A673 (cell line): ENCODE measurements at regions not wholly inside any gene's neighbourhood (a gene's known extent, or its start where the extent isn't known, plus 50 kb on each side); places are given as distances from the start of the nearest gene placed in this dataset.

Source experiments
- BruUV-seq: library from RNA; stranded (reverse); fragments of 400-500 nt; replicated peaks from 2 replicates; lab custom pipeline; 2021; lab: Mats Ljungman, UMichigan
- CTCF ChIA-PET: fragments of 300-600 bp; sonication (Branson Sonifier 250); formaldehyde crosslinking; loops from one replicate; lab custom pipeline; 2022; ENCODE audit warnings: antibody characterized with exemption; lab: Charles Lee
- POLR2A ChIA-PET: fragments of 300-600 bp; sonication (Branson Sonifier 250); formaldehyde crosslinking; loops from one replicate; lab custom pipeline; 2022; ENCODE audit warnings: antibody characterized with exemption; ENCODE audit not compliant: low non-redundant PET; lab: Charles Lee
- DNase-seq: peaks from one replicate; pipeline ENCODE4 v3.0.0-alpha.2; 2015; ENCODE audit warnings: low spot score
- H3K27ac ChIP-seq: fragments of 200-600 bp; sonication (generic); 2 replicates; pipeline ENCODE4 v1.5.1; 2016; ENCODE audit warnings: mixed run types, low read depth, mild to moderate bottlenecking, mixed read lengths, antibody characterized with exemption, low read length; ENCODE audit not compliant: poor library complexity, severe bottlenecking
- H3K27me3 ChIP-seq: fragments of 200-600 bp; sonication (generic); replicated peaks from 2 replicates; pipeline ENCODE4 v1.6.1; 2017; ENCODE audit warnings: mixed run types, low read depth, mild to moderate bottlenecking, mixed read lengths, antibody characterized with exemption, low read length; ENCODE audit not compliant: insufficient read depth, poor library complexity
- H3K36me3 ChIP-seq: fragments of 200-600 bp; sonication (generic); 2 replicates; pipeline ENCODE4 v1.6.1; 2016; ENCODE audit warnings: mixed run types, mild to moderate bottlenecking, mixed read lengths, antibody characterized with exemption, low read length; ENCODE audit not compliant: insufficient read depth, poor library complexity, severe bottlenecking
- H3K4me1 ChIP-seq: fragments of 200-600 bp; sonication (generic); 2 replicates; pipeline ENCODE4 v1.6.1; 2017; ENCODE audit warnings: mixed run types, mild to moderate bottlenecking, mixed read lengths, antibody characterized with exemption, low read length; ENCODE audit not compliant: insufficient read depth, poor library complexity, severe bottlenecking
- H3K4me3 ChIP-seq: fragments of 200-600 bp; sonication (generic); 2 replicates; pipeline ENCODE4 v1.5.1; 2016; ENCODE audit warnings: low read depth, mixed run types, mild to moderate bottlenecking, mixed read lengths, low read length; ENCODE audit not compliant: poor library complexity, severe bottlenecking
- H3K9me3 ChIP-seq: fragments of 200-600 bp; sonication (generic); 2 replicates; pipeline ENCODE4 v1.6.1; 2016; ENCODE audit warnings: mixed run types, low read depth, mild to moderate bottlenecking, mixed read lengths, antibody characterized with exemption, low read length; ENCODE audit not compliant: poor library complexity, severe bottlenecking
- EZH2 ChIP-seq: fragments of 200-600 bp; sonication (generic); IDR thresholded peaks from 2 replicates; pipeline ENCODE4 v1.6.1; 2017; ENCODE audit warnings: borderline replicate concordance, low read depth, mild to moderate bottlenecking, mixed read lengths, antibody characterized with exemption, low read length; ENCODE audit not compliant: poor library complexity, severe bottlenecking
- intact Hi-C: fragments of 100-400 bp; cut with micrococcal nuclease; formaldehyde crosslinking; loops from one replicate; pipeline ENCODE4 v1.10.0; 2022; ENCODE audit not compliant: unreplicated experiment
- TF ChIP-seq, protein P1 (sequence below): fragments of 300-800, 200-600 bp; sonication (generic); conservative IDR thresholded peaks from 2 replicates; pipeline ENCODE4 v1.5.1; 2017; ENCODE audit warnings: low read depth, mild to moderate bottlenecking, antibody characterized with exemption, low read length, moderate library complexity, mixed read lengths

DNA sequence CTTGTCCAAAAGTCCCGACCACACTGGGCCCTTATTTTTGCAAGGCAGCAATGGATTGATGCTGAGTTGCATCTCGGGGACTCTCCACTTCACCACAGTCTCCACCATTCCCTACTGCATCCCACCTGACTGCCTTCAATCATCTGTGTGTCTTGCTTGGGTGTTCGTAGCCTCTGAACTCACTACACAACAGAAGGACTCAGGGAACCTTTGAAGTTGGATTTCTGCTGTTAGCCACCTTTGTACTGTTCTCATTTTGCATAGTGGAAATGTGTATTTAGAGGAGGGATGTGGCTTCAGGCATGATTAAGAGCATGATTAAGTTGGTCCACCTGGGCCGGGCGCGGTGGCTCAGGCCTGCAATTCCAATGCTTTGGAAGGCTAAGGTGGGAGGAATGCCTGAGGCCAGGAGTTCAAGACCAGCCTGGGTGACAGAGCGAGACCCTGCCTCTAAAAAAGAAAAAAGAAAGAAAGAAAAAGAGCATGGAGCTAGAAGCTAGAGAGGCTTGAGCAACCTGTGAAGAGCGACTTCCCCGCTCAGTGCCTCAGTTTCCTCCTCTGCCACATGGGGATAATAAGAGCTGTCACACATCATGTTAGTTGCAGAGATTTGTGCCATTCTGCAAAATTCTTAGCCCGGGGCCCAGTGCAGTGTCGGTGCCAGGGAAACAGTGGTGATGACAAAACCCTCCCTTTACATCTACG lies 121.3 kb upstream of the PTPN1 start:
- no peak overlapping the region for H3K4me3 ChIP-seq
- no TSS peak for BruUV-seq
- CTCF ChIA-PET: no interaction called here
- POLR2A ChIA-PET: no interaction called here
- no peaks in the 10 kb centered on the region for H3K4me1 ChIP-seq
- H3K27ac ChIP-seq: no peak overlapping the region
- no peaks in the 10 kb centered on the region for H3K27me3 ChIP-seq
- no peak for DNase-seq
- intact Hi-C loops: no loop called here
- no peaks in the 10 kb centered on the region for H3K9me3 ChIP-seq
- no peaks in the 10 kb centered on the region for H3K36me3 ChIP-seq
- TF ChIP-seq, protein P1, sequence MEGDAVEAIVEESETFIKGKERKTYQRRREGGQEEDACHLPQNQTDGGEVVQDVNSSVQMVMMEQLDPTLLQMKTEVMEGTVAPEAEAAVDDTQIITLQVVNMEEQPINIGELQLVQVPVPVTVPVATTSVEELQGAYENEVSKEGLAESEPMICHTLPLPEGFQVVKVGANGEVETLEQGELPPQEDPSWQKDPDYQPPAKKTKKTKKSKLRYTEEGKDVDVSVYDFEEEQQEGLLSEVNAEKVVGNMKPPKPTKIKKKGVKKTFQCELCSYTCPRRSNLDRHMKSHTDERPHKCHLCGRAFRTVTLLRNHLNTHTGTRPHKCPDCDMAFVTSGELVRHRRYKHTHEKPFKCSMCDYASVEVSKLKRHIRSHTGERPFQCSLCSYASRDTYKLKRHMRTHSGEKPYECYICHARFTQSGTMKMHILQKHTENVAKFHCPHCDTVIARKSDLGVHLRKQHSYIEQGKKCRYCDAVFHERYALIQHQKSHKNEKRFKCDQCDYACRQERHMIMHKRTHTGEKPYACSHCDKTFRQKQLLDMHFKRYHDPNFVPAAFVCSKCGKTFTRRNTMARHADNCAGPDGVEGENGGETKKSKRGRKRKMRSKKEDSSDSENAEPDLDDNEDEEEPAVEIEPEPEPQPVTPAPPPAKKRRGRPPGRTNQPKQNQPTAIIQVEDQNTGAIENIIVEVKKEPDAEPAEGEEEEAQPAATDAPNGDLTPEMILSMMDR: no peak
- TF ChIP-seq EZH2: no peak

DNA sequence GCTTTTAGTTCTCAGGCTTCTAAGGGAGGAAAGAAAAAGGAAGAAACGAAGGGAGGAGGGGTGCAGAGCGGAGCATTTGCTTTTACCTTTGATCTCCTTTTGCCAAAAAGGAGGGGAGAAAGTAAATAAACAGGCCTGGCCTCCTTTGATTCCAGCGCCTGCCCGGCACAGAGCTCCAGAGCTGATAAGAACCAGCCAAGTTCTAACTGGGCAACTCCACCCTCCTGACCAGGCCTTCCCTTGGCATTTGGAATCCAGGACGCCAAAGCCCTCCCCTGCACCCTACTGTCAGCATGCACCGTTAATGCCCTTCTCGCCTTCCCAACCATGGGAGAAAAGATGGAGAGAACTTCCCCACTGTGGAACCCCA lies 120.8 kb upstream of the PTPN1 start:
- Histone ChIP-seq H3K4me3 (no peak overlapping the region), H3K9me3 (no peaks in the 10 kb centered on the region), H3K27me3 (no peaks in the 10 kb centered on the region), H3K36me3 (no peaks in the 10 kb centered on the region), H3K4me1 (no peaks in the 10 kb centered on the region), H3K27ac (no peak overlapping the region)
- ChIA-PET CTCF (no interaction called here), POLR2A (no interaction called here)
- intact Hi-C loops: no loop called here
- BruUV-seq: no TSS peak
- DNase-seq: no peak
- TF ChIP-seq EZH2: no peak
- TF ChIP-seq, protein P1: no peak

DNA sequence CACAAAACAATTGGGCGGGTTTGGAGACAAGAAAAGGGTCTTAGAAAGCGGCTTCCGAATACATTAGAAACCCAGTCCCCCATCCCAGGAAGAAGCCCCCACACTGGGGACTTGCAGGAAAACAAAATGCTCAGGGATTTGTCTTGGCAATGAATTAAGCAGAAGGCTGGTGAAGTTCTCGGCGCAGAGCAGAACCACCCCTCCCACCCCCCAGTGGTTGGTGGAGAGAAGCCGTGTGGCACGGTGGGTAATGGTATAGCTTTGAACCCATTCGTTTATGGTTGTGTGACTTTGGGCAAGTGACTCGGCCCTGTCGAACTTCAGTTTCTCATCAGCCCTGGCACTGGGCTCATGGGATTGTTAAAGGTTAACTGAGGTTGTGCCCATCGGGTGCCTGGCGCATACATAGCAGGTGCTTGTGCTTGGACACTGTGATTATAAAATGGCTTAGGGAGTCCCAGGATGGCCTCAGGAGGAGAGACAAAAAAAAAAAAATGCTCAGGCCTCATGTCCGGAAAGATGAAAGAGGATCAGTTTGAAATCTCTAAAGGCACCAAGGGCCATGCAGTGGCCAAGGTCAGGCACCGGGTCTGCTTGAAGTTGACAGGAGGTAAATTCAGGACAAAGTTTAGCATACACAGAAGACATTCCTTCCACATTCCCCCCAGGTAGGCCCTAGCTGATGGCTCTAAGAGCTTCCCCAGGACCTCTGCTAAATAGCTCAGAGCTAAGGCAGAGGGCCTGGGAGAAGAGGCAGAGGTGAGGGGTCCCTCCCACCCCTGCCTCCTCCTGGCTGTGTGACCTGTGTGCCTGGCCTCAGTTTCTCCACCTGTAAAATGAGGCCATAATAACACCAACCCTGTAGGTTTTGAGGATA lies 120.1 kb upstream of the PTPN1 start:
- ChIA-PET CTCF (no interaction called here), POLR2A (no interaction called here)
- no TSS peak for BruUV-seq
- no peak for DNase-seq
- no peaks in the 10 kb centered on the region for H3K4me1 ChIP-seq
- TF ChIP-seq EZH2: no peak
- TF ChIP-seq, protein P1: no peak
- H3K4me3 ChIP-seq: no peak overlapping the region
- H3K27me3 ChIP-seq: no peaks in the 10 kb centered on the region
- H3K27ac ChIP-seq: no peak overlapping the region
- no peaks in the 10 kb centered on the region for H3K36me3 ChIP-seq
- intact Hi-C loops: no loop called here
- no peaks in the 10 kb centered on the region for H3K9me3 ChIP-seq
